ENCODE measurements at regions not wholly inside any gene's neighbourhood (a gene's known extent, or its start where the extent isn't known, plus 50 kb on each side); places are given as distances from the start of the nearest gene placed in this dataset.

DNA sequence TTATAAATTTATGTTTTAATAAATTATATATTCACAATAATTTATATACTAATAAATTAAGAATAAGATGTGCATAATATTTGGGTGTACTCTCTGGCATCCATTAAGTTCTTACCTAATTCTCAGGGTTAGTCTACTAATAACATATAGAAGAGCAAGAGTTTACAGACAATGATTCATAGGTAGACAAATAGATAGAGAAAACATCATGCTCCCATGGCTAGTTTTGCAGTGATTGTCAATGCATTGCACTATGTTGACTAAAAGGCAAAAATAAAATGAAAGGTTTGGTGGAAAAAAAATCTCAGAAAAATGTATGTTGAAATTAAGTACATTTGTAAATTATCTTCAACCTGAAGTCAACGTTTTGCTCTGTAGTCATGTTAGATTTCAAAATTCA lies 606.0 kb downstream of the KCTD8 start:
- TF ChIP-seq, protein P1, sequence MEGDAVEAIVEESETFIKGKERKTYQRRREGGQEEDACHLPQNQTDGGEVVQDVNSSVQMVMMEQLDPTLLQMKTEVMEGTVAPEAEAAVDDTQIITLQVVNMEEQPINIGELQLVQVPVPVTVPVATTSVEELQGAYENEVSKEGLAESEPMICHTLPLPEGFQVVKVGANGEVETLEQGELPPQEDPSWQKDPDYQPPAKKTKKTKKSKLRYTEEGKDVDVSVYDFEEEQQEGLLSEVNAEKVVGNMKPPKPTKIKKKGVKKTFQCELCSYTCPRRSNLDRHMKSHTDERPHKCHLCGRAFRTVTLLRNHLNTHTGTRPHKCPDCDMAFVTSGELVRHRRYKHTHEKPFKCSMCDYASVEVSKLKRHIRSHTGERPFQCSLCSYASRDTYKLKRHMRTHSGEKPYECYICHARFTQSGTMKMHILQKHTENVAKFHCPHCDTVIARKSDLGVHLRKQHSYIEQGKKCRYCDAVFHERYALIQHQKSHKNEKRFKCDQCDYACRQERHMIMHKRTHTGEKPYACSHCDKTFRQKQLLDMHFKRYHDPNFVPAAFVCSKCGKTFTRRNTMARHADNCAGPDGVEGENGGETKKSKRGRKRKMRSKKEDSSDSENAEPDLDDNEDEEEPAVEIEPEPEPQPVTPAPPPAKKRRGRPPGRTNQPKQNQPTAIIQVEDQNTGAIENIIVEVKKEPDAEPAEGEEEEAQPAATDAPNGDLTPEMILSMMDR (IDR thresholded peaks at IDR 0.05) = no peak
- TF ChIP-seq POLR2AphosphoS5 (IDR thresholded peaks at IDR 0.05) (no peak), POLR2A (IDR thresholded peaks at IDR 0.05) (no peak)

Data from sigmoid colon (tissue), 4 donors.